A549 (cell line): ENCODE measurements at regions not wholly inside any gene's neighbourhood (a gene's known extent, or its start where the extent isn't known, plus 50 kb on each side); places are given as distances from the start of the nearest gene placed in this dataset.
A peak's percentile ranks its signal among the peaks of the same experiment; 100 is the strongest.

Source experiments
- ATAC-seq, 2 experiments: fragments of 200-7000 bp in 1 of 2; fragments of >200 bp in 1 of 2; cut with Nextera tagmentation in 1 of 2; cut with Tn5 transposase in 1 of 2; 3 replicates each; pipeline versions ENCODE4 v1.8.0 to v1.9.1; 2018 to 2020; ENCODE audit warnings: mild to moderate bottlenecking in 1 of 2, moderate library complexity in 1 of 2
- CTCF ChIA-PET: fragments of 300-600 bp; sonication (Branson Sonifier 250); formaldehyde crosslinking; extraction: SDS; loops from one replicate; lab custom pipeline; 2021; ENCODE audit warnings: antibody characterized with exemption, inconsistent platforms; lab: Yijun Ruan, JAX
- POLR2A ChIA-PET: fragments of 350-600 bp; formaldehyde crosslinking; extraction: SDS; loops from one replicate; lab custom pipeline; 2021; ENCODE audit warnings: antibody characterized with exemption, inconsistent platforms; lab: Yijun Ruan, JAX
- DNase-seq, 2 experiments: peaks; one replicate each; pipeline versions ENCODE4 v3.0.0 to v3.0.0-alpha.2; 2011 to 2016; ENCODE audit warnings: low read depth in 1 of 2, low spot score in 1 of 2
- FAIRE-seq: peaks from 2 replicates; lab custom pipeline; 2011; peaks lifted over from hg19 to GRCh38; lab: Jason Lieb, UNC
- H3K27ac ChIP-seq, 2 experiments: fragments of >200 bp; sonication (Bioruptor Twin); formaldehyde crosslinking; 3 replicates each; pipeline ENCODE4 v1.5.1; 2016 to 2017
- H3K4me1 ChIP-seq: fragments of >200 bp; sonication (Bioruptor Twin); formaldehyde crosslinking; 3 replicates; pipeline ENCODE4 v1.6.1; 2016
- H3K4me2 ChIP-seq: fragments of >200 bp; sonication (Bioruptor Twin); formaldehyde crosslinking; 3 replicates; pipeline ENCODE4 v1.6.1; 2016
- H3K4me3 ChIP-seq: fragments of >200 bp; sonication (Bioruptor Twin); formaldehyde crosslinking; 3 replicates; pipeline ENCODE4 v1.5.1; 2016
- H3K9me3 ChIP-seq: fragments of >200 bp; sonication (Bioruptor Twin); formaldehyde crosslinking; 3 replicates; pipeline ENCODE4 v1.6.1; 2016
- BHLHE40 ChIP-seq: IDR thresholded peaks from 2 replicates; pipeline ENCODE4 v1.6.1; 2012; ENCODE audit warnings: low read depth, low read length, inconsistent platforms
- CBX8 ChIP-seq: fragments of 200-600 bp; sonication (generic); IDR thresholded peaks from 2 replicates; pipeline ENCODE4 v1.6.1; 2016
- CEBPB ChIP-seq, 2 experiments: fragments of >200 bp in 1 of 2; sonication (Bioruptor Twin) in 1 of 2; formaldehyde crosslinking in 1 of 2; IDR thresholded peaks; 2 replicates each; pipeline ENCODE4 v1.6.1; 2012 to 2016
- CHD4 ChIP-seq: fragments of 200-600 bp; sonication (generic); IDR thresholded peaks from 2 replicates; pipeline ENCODE4 v1.6.1; 2016; ENCODE audit warnings: antibody characterized with exemption, mild to moderate bottlenecking, borderline replicate concordance
- E2F6 ChIP-seq: IDR thresholded peaks from 2 replicates; pipeline ENCODE4 v1.6.1; 2012; ENCODE audit warnings: low read depth, borderline replicate concordance
- EHF ChIP-seq: fragments of 250-450 bp; sonication (Bioruptor Pico); IDR thresholded peaks from 2 replicates; pipeline ENCODE4 v1.5.0; 2020; ENCODE audit warnings: mild to moderate bottlenecking
- EHMT2 ChIP-seq: fragments of 200-600 bp; sonication (generic); IDR thresholded peaks from 2 replicates; pipeline ENCODE4 v1.6.1; 2016; ENCODE audit warnings: antibody characterized with exemption, low read depth, mild to moderate bottlenecking, moderate library complexity
- ESRRA ChIP-seq: fragments of 150-350 bp; IDR thresholded peaks from 2 replicates; pipeline ENCODE4 v1.6.1; 2014; ENCODE audit warnings: mild to moderate bottlenecking, low read length, borderline replicate concordance
- FOXS1 ChIP-seq: fragments of 250-450 bp; sonication (Bioruptor Pico); IDR thresholded peaks from 2 replicates; pipeline ENCODE4 v1.5.0; 2020; ENCODE audit warnings: mild to moderate bottlenecking, moderate library complexity
- HDAC2 ChIP-seq: fragments of 200-600 bp; sonication (generic); IDR thresholded peaks from 2 replicates; pipeline ENCODE4 v1.6.1; 2016
- HES2 ChIP-seq: fragments of >200 bp; sonication (Bioruptor Twin); formaldehyde crosslinking; IDR thresholded peaks from 2 replicates; pipeline ENCODE4 v1.6.1; 2016
- HMGXB4 ChIP-seq: fragments of 250-450 bp; sonication (Bioruptor Pico); IDR thresholded peaks from 2 replicates; pipeline ENCODE4 v1.5.0; 2021; ENCODE audit warnings: mild to moderate bottlenecking, moderate library complexity, borderline replicate concordance
- HOXA7 ChIP-seq: fragments of 250-450 bp; sonication (Bioruptor Pico); IDR thresholded peaks from 2 replicates; pipeline ENCODE4 v1.5.0; 2020; ENCODE audit warnings: mild to moderate bottlenecking, moderate library complexity
- HOXB5 ChIP-seq: fragments of 250-450 bp; sonication (Bioruptor Pico); IDR thresholded peaks from 2 replicates; pipeline ENCODE4 v1.5.0; 2020; ENCODE audit warnings: mild to moderate bottlenecking, moderate library complexity
- JUN ChIP-seq, 2 experiments: fragments of >200 bp; sonication (Bioruptor Twin); formaldehyde crosslinking; IDR thresholded peaks; 2 replicates in 1 of 2; 3 replicates in 1 of 2; pipeline ENCODE4 v1.6.1; 2016 to 2017
- KDM1A ChIP-seq: fragments of 200-600 bp; sonication (generic); IDR thresholded peaks from 2 replicates; pipeline ENCODE4 v1.6.1; 2016; ENCODE audit warnings: low read depth, mild to moderate bottlenecking
- KDM5A ChIP-seq: fragments of 200-600 bp; sonication (generic); IDR thresholded peaks from 2 replicates; pipeline ENCODE4 v1.6.1; 2016; ENCODE audit warnings: antibody characterized with exemption, mild to moderate bottlenecking
- MAFK ChIP-seq: fragments of 450-650 bp; IDR thresholded peaks from 2 replicates; pipeline ENCODE4 v1.6.1; 2014; ENCODE audit not compliant: partially characterized antibody
- MYC ChIP-seq: IDR thresholded peaks from 2 replicates; pipeline ENCODE4 v1.6.1; 2012; ENCODE audit warnings: mild to moderate bottlenecking, inconsistent platforms, low read length, improper control_type of control experiment, borderline replicate concordance
- NFE2L2 ChIP-seq: fragments of 150-350 bp; conservative IDR thresholded peaks from 2 replicates; pipeline ENCODE4 v1.6.1; 2014; ENCODE audit warnings: low read length
- NPAS2 ChIP-seq: fragments of 250-450 bp; sonication (Bioruptor Pico); IDR thresholded peaks from 2 replicates; pipeline ENCODE4 v1.8.0; 2022; ENCODE audit warnings: mild to moderate bottlenecking, moderate library complexity, borderline replicate concordance
- NR3C1 ChIP-seq: fragments of >200 bp; sonication (Bioruptor Twin); formaldehyde crosslinking; IDR thresholded peaks from 3 replicates; pipeline ENCODE4 v1.6.1; 2017
- PBX3 ChIP-seq: IDR thresholded peaks from 2 replicates; pipeline ENCODE4 v1.6.1; 2012
- POLR2A ChIP-seq: IDR thresholded peaks from 2 replicates; pipeline ENCODE4 v1.6.1; 2012; ENCODE audit warnings: mild to moderate bottlenecking, low read length
- POLR2AphosphoS2 ChIP-seq: conservative IDR thresholded peaks from 2 replicates; pipeline ENCODE4 v1.6.1; 2012; ENCODE audit warnings: low read length, improper control_type of control experiment, inconsistent platforms
- RARB ChIP-seq: fragments of 250-450 bp; sonication (Bioruptor Pico); IDR thresholded peaks from 2 replicates; pipeline ENCODE4 v1.8.0; 2021; ENCODE audit warnings: mild to moderate bottlenecking, moderate library complexity
- RNF2 ChIP-seq: fragments of 200-600 bp; sonication (generic); IDR thresholded peaks from 2 replicates; pipeline ENCODE4 v1.6.1; 2016; ENCODE audit warnings: low read depth, mild to moderate bottlenecking, antibody characterized with exemption, moderate library complexity, borderline replicate concordance
- SMC3 ChIP-seq: fragments of >200 bp; sonication (Bioruptor Twin); formaldehyde crosslinking; IDR thresholded peaks from 3 replicates; pipeline ENCODE4 v1.6.1; 2018; ENCODE audit warnings: inconsistent platforms
- SREBF2 ChIP-seq: fragments of 450-650 bp; IDR thresholded peaks from 2 replicates; pipeline ENCODE4 v1.6.1; 2014; ENCODE audit warnings: mild to moderate bottlenecking, moderate library complexity
- TP53 ChIP-seq: fragments of 250-450 bp; sonication (Bioruptor Pico); IDR thresholded peaks from 2 replicates; pipeline ENCODE4 v1.5.0; 2021; ENCODE audit warnings: mild to moderate bottlenecking, moderate library complexity
- ZFP36 ChIP-seq: fragments of 450-650 bp; IDR thresholded peaks from 2 replicates; pipeline ENCODE4 v1.6.1; 2014; ENCODE audit warnings: borderline replicate concordance; ENCODE audit not compliant: partially characterized antibody
- ZNF302 ChIP-seq: fragments of 250-450 bp; sonication (Bioruptor Pico); IDR thresholded peaks from 2 replicates; pipeline ENCODE4 v1.9.0; 2021; ENCODE audit warnings: inconsistent platforms, mild to moderate bottlenecking, moderate library complexity
- ZSCAN20 ChIP-seq: fragments of 250-450 bp; sonication (Bioruptor Pico); IDR thresholded peaks from 2 replicates; pipeline ENCODE4 v1.8.0; 2022; ENCODE audit warnings: mild to moderate bottlenecking, moderate library complexity
- WGBS: methylation state at CpG from one replicate; pipeline ENCODE4 v1.1.6; 2017; ENCODE audit errors: missing lambda C conversion rate; 5-methylcytosine and 5-hydroxymethylcytosine counted together

GRCh38 chr1:93783876-93784275, 95.1 kb downstream of the DNTTIP2 start:
- no peak overlapping the region for H3K4me2 ChIP-seq
- ATAC-seq, result no peak
- H3K4me1 ChIP-seq, result peaks cover 23% of the 10 kb centered on the region
- 97% methylated on average over 2 of the region's 2 CpGs for WGBS
- no peaks in the 10 kb centered on the region for H3K9me3 ChIP-seq
- ChIA-PET POLR2A (no interaction called here), CTCF (no interaction called here)
- no peak for DNase-seq
- TF ChIP-seq ESRRA (no peak), HMGXB4 (CRISPR knock-in tag) (no peak), NPAS2 (CRISPR knock-in tag) (no peak)
- no peak for FAIRE-seq
- H3K27ac ChIP-seq, result peak overlapping the region in 1 of 2 experiments; percentile 53; a peak in 1 of 6 replicates
- H3K4me3 ChIP-seq, result no peak overlapping the region

GRCh38 chr1:93779540-93780165, 98.0 kb upstream of the BCAR3 start:
- peaks cover 53% of the 10 kb centered on the region for H3K4me1 ChIP-seq
- H3K4me2 ChIP-seq, result peak overlapping the region; percentile 64
- peak overlapping the region; percentile 78 to 90 for H3K27ac ChIP-seq
- ATAC-seq, result peak; percentile 88 to 96
- ChIA-PET POLR2A (interaction anchor here (0.7 kb wide), 1 partner anchor 108 kb away, joined by 3 read pairs; no protein-coding TSS in a partner anchor), CTCF (interaction anchor here (1.1 to 1.8 kb wide), 2 partner anchors 17 to 34 kb away, joined by 3 to 6 read pairs; no protein-coding TSS in a partner anchor)
- 11% methylated on average over 4 of the region's 4 CpGs for WGBS
- no peak for FAIRE-seq
- no peaks in the 10 kb centered on the region for H3K9me3 ChIP-seq
- no peak overlapping the region for H3K4me3 ChIP-seq
- DNase-seq, result peak; percentile 74 to 92
- TF ChIP-seq CHD4 (no peak), POLR2A (no peak), BHLHE40 (no peak), HDAC2 (no peak), RNF2 (no peak), HMGXB4 (CRISPR knock-in tag) (no peak), NFE2L2 (no peak), ZNF302 (CRISPR knock-in tag) (no peak), KDM5A (no peak), TP53 (no peak), HES2 (no peak), MYC (no peak), SREBF2 (no peak), HOXA7 (CRISPR knock-in tag) (no peak), POLR2AphosphoS2 (no peak), EHF (CRISPR knock-in tag) (no peak), HOXB5 (CRISPR knock-in tag) (peak; percentile 54; the same call in 1 of the 2 replicates), KDM1A (no peak), JUN (IDR thresholded peaks at IDR 0.05) (peak in 1 of 2 experiments; percentile 66; a peak in 4 of 5 replicates), PBX3 (peak; percentile 65), EHMT2 (no peak), NR3C1 (no peak), CBX8 (no peak), SMC3 (peak; percentile 13; the same call in 2 of the 3 replicates), RARB (CRISPR knock-in tag) (no peak), CEBPB (IDR thresholded peaks at IDR 0.05) (peak in 1 of 2 experiments; percentile 57; a peak in 1 of 4 replicates), ZSCAN20 (no peak), MAFK (peak; percentile 44), ZFP36 (no peak), FOXS1 (CRISPR knock-in tag) (peak; percentile 69; the same call in 1 of the 2 replicates), E2F6 (no peak)
